NCI-H1930 (cell line): ENCODE measurements at regions not wholly inside any gene's neighbourhood (a gene's known extent, or its start where the extent isn't known, plus 50 kb on each side); places are given as distances from the start of the nearest gene placed in this dataset.

Experiments used
- DNase-seq, 2 experiments: peaks; one replicate each; lab custom pipeline; 2025; lab: John Stamatoyannopoulos, UW

DNA sequence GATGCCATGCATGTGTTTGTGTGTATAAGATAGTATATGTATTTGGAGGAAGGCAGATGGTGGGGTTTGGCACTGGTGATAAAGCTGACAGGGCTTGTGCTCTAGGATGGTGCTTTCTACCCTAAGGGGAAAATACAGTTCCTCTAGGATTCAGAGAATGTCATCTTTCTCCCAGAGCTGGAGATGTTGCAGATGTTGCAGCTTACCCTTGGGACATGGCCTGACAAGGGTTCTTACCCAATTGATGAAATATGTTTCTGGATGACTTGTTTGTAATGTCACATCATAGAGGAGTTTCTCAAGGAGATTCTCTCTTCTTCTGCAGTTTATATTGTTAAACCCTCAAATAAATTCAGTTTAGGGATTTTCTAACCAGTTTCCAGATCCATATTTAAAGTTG lies 52.5 kb upstream of the PITX2 start:
- DNase-seq, result no peak

DNA sequence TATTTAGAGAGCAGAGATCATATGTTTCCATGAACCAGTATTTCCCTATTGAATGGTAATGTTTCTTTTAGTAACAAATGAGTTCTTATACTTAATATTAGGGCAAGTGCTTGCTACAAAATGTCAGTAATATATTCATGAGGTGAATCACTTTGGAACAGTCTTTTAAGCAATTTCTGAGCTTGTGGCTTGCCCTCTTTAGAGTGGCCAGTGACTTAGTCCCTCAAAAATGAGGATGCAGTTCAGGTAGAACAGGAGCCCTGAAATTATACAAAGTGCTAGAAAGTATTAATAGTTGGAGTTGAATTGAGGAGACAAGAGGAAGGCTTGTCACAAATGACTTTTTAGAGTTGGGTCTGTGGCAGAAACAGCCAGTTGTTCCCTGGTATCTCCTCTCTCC lies 53.4 kb upstream of the PITX2 start:
- no peak for DNase-seq

DNA sequence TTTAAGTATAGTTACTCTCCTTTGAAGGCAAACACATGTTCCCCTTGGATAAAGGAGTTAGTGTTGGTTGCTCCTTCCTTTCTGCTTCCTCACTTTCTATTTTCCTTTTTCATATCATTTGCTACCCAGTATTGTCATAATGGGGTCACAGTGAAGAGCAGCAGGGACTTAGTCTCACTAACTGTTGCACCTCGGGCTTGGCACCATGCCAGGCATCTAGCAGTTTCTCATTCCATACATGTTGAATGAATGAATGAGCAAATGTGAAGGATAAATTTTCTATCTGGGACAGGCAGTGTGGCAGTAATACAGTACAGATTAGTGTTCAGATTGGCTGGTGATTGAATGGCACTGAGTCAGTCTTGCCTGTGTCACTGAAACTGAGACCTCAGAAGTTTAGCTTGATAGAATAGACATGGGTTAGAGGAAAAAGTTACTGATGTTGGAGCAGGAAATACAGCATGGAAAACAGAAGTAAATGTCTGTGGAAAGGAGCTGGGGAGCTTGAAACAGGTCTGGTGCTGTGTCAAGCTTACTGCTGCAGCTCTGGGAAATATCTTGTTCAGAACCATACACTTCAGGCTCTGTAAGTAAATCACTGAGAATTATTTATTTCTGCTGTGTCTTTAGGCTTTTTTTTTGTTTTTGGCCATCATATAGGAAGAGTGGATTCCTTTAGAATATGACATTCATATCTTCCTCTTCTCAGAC lies 55.8 kb upstream of the PITX2 start:
- DNase-seq, result no peak

DNA sequence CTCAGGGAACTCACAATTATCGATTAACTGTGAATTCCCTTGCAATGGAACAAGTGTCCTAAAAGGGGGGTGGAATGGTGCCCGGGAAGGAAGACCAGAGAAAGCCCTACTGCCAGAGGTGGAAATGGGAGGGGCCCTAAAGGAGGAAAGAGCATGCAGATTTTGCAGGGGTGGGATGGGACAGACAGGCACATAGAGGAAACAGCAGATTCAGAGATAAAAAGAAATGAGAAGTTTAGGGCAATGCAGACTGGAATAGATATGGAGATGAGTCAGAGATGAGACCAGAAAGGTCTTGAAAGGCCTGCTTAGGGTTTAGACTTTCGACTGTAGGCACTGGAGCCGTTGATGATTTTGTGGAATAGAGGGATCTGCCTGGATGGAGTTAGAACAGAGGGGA lies 57.4 kb upstream of the PITX2 start:
- no peak for DNase-seq

DNA sequence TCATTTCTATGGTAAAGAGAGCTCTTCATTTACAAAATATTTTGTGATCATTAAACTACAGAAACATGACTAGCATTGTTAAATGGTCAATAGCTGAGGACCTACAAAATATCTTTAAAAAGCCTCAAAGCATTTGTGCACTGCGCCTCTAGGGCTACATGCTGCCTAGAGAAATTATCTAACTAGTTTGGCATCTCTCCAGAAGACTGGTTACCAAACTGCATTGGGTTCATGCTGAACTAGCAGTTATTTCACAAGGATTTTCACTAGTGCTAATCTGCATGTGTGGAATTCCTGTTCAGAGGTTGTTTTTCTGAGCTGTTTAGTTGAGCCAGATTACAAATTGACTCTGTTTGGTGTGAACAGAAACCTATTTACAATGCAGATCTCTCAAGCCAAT lies 58.5 kb upstream of the PITX2 start:
- no peak for DNase-seq

DNA sequence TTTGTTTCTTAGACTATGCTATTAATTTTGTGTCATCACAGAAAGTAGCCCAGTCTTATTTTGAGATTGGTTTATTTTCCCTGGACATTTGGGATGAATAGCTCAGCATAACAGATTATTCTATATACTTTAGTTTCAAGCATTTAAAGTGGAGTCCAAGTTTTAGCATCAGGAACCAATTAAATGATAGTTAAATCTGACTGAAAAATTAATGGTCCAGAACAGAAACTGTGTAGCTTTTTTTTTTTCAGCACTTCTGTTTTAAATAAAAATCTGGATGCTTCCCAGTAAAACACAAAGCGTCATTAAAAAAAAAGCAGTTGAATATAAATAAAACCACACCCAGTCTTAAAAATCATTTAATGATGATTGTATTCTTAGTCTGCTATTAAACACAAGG lies 59.4 kb upstream of the PITX2 start:
- no peak for DNase-seq

DNA sequence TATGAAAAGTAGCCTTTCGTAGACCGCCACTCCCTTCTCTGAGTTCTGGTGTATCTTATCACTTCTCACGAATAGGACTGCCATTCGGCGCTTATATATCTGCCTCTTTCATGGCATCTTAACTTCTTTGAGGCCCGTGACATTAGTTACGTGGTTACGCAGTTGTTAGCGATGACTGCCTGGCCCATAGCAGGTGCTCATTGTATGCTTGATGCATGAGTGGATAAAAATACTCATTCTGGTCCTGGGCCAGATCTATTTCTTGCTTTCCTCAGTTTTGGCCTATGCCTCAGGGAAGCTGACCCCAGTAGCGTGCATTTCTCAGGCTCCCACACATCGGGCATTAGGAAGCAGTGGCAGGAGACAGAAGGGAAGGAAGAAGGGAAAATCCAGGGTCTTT lies 60.7 kb upstream of the PITX2 start:
- no peak for DNase-seq

DNA sequence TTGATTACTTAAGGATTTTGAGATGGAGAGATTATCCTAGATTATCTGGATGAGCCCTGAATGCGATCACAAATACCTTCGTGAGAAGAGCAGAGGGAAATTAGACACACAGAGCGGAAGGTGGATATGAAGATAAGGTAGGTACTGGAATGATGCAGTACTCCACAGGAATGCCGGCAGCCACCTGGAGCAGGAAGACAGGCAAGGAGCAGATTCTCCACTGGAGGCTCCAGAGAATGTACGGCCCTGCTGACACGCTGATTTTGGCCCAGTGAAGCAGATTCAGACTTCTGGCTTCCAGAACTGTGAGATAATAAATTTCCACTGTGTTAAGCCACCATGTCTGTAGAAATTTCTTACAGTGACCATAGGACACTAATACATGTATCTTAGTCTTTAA lies 79.4 kb upstream of the PITX2 start:
- no peak for DNase-seq

DNA sequence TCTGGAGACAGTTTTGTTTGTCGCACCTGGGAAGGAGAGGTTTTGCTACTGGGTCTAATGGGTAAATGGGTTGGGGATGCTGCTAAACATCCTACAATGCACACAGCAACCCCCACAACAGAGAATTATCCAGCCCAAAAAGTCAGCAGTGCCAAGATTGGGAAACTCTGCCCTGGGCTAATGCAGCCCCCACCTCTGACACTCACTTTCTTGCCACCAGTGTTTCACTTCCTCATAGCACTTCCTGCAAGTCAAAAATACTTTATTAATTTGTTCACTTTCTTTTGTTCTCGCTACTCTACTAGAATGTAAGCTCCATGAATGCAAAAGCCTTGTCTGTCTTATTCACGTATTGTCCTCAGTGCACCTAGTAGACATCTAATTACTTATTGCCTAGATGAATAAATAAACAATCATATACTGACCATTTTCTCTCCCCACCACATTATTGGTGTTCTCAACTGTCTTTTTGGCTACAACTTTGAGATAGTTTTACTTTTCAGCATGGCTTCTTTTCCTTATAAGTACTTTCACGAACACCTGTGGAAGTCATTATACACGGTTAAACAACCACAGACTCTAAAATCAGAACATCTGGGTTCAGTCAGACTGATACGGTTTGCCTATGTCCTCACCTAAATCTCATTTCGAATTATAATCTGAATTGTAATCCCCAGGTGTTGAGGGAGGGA lies 82.0 kb upstream of the PITX2 start:
- no peak for DNase-seq

DNA sequence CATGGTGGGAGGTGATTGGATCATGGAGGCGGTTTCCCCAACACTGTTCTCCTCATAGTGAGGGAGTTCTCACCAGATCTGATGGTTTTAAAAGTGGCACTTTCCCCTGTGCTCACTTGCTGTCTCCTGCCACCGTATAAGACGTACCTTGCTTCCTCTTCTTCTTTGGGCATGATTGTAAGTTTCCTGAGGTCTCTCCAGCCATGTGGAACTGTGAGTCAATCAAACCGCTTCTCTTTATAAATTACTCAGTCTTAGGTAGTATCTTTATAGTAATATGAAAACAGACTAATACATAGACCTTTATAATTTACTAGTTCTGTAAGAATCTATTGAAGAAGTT lies 82.5 kb upstream of the PITX2 start:
- no peak for DNase-seq

DNA sequence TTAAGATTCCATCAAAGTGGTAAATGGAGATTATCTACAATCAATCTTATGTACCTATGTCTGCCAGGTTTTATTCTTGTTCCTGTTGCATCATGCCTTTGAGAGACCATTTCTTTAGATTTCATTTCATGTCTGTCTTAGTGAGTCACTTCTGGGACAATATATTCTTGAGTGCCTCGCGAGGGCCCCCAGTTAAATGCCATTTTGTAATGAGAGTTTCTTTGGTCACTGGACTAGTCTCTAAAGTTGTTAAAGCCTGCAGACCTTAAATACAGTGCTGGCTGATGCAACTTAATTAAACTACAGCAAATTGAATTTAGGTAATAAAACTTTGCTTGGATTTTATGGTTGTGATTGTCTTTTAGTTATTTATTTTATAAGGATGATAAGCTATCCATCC lies 87.2 kb upstream of the PITX2 start:
- DNase-seq, result no peak

DNA sequence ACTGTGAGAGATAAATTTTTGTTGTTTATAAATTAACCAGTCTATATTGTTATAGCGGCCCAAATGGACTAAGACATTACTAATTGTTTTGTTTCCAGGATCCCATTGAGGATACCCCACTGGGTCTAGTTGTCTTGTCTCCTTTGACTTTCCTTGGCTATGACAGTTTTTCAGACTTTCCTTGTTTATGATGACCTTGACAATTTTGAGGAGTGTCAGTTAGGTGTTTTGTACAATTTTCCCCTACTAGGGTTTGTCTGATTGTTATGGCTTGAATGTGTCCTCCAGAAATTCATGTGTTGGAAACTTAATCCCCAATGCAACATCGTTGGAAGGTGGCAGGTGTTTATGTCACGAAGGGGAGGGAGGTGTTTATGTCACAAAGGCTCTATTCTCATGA lies 89.6 kb upstream of the PITX2 start:
- DNase-seq, result no peak

DNA sequence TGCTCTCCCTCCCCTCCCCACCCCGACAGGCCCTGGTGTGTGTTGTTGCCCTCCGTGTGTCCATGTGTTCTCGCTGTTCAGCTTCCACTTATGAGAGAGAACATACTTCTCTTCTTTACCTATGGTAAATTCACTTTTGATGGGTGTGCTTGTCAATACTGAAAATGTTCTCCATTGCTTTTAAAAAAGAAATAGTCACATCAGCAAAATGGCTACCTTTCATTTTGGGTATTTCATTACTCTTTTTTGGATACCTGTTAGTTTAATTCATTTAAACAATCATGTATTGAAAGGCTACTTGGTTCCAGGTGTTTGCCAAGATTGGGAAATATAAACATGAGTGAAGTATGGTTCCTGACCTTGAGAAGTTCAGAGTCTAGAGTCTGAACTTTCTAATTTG lies 107.4 kb upstream of the PITX2 start:
- no peak for DNase-seq

DNA sequence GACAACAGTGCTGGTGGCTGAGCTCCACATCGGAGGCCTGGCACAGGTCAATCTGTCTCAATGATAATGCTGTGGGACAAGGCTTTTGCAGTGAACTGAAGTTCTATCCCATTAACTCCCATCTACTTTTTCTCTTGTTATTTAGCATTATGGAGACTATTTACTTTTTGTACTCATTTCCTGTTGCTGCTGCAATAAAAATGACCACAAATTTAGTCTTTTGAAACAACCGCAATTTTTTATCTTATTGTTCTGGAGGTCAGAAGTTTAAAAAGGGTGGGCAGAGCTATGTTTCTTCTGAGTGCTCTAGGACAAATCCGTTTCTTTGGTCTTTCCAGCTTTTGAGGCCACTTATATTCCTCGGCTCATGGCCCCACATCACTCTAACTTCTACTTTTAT lies 111.0 kb upstream of the PITX2 start:
- no peak for DNase-seq

DNA sequence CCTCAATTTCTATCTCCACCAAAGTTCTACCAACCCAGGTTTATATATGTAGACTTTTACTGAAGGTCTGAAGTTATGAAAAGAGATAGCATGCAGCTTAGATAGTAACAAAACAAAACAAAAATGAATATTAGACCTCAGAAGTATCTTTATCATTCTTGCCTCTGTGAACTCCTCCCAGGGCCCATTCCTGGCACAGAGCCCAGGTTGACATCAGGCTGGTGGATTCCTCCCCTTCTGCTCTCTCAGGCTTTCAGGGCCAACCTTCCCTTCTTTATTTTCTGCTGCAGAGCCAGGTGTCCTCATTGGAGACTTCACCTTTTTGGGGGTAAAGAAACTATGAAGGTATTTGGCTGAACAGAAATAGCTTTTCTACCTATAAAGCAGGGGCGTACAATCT lies 112.8 kb upstream of the PITX2 start:
- no peak for DNase-seq

DNA sequence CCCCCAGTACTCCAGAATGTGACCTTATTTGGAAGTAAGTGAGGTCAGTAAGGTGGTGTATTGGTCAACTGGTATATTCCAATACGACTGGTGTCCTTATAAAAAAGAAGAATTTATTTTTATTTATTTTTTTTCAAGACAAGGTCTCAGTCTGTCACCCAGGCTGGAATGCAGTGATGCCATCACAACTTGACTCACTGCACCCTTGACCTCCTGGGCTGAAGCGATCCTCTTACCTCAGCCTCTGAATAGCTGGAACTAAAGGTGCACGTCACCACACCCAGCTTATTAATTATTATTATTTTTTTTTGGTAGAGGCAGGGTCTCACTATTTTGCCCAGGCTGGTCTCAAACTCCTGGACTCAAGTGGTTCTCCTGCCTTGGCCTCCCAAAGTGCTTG lies 115.1 kb upstream of the PITX2 start:
- no peak for DNase-seq

DNA sequence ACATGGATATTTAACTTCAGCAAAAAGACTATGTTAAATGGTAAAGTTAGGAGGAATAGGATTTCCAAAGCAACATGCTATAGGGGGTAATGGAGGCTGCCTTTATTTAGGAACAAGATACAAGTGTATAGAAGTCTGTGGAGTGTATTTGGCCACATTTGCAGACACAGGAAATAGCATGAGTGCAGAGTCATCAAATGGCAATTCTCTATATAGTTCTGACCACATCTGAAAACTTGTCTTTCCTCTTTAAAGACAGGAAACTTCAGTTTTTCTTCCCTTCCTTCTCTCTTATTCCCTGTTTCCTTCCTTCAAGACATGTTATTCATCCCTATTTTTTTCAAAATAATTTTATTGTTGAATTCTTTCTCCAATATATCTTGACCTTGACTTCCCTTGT lies 119.3 kb upstream of the PITX2 start:
- no peak for DNase-seq

DNA sequence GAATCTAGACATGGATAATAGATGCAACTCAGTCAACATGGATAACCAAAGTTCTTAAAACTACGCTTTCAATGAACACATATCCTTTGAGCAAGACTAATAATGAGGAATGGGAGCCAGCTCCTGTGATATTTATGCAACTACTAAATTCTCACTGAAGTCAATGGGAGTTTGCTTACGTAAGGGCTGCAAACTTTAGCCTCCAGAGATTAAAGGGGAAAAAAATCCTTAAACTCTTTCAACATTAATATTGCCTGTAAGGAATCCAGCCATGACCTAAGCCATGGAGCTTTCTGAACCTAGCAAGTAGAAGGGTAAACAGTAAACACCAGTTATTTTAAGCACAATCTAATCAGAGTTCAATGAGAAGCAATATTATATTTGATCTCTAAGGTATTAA lies 125.2 kb upstream of the PITX2 start:
- DNase-seq, result no peak

DNA sequence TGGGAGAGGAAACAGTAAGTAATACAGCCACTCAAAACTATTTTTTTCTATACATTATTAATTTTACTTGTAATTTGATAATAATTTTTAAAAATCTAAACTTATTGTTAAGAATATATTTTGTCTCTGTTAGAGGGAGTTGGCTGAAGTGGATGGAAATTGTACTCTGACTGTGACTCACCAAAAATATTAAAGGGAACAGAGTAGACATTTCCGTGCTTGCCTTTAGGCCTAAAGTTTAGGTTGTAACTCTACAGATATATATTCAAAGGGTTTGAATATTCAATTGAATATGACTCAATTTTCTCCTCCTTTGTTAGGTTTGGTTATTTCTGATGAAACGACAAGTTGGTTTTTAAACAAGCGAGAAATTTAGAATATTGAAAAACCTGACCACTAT lies 128.3 kb upstream of the PITX2 start:
- DNase-seq, result no peak

DNA sequence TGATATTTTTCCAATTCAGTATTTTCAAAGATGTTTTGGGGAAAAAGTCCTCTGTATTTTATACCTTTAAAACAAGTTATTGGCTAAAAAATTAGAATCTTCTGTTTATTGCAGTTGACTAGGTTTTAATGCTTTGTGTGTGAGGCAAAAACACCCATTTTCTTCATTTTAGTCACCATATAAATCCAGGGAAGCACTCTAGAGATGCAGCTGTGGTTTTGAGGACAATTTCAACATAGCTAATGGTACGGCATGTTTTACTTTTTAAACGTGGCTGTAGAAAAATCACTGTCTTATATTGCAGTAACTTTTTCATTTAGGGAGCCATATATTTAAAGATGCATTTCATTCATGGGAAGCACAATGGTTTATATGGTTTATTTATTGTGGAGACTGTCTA lies 129.1 kb upstream of the PITX2 start:
- DNase-seq, result no peak

DNA sequence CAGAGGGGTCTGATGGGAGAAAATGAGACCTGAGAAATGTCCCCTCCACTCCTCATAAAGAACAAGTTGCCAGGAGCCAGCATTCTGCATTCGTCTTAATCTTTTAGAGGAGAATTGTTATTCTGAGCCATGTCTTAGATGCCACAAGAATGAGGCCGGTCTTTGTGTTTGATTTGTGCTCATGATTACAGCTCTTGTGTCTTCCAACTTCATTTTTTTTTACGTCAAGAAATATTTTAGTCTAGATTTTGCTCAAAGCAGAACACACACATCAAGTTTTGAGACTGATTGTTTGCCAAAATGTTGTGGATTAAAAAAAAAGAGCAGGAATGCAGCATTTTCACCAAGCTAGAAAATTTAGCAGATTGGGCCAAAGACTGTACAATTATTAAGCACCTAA lies 130.6 kb upstream of the PITX2 start:
- no peak for DNase-seq

DNA sequence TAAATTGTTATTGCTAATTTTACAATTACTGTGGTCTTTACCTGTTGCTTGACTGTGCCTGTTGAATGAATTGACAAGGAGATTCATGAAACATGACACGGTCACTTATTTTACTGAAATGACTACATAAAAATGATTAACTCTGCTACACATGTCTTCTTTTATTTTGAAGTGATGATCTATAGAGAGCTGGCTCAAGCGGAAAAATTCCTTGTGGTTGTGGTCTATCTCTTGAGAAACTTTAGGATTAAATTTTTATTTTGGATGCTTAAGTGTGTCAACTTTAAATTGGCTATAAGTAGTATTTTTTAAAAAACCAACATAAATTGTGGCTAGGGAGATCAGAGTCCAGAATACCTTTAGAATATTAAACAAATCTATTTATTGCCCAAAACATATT lies 131.8 kb upstream of the PITX2 start:
- DNase-seq, result no peak

DNA sequence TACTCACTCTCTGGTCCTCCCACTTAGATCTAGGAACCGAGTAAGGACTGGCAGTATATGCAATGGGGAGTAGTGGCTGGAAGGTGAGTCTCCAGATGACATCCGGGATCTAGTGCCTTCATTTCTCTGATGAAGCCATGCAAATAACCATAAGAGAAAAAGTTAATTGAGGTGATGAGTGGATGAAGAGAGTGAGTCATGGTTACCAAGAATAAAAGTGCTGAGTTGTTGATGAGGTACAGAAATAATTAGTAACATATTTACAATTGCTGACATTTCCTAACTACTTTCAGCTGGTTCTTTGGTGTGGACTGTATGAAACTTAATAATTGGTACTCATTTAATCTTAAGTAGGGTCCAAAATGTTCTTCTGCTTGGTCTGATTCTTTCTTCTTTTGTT lies 146.7 kb upstream of the PITX2 start:
- DNase-seq, result no peak

DNA sequence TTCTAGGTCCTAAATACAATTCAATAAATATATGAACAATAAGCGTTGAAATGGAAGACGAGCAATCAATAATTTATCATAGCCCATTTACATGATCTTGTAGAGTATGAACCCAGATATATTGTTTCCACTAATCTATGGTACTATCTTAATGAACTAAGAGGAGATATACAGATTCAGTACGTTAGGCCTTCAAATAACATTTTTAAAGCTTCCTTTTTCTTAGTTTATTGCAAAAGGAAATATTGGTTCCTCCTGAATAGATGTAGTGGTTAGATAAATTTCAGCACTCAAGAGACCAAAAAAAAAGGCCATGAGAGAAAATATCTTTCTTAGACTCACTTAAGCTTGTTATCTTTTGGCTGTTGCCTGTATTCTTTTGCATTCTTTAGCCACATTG lies 147.5 kb upstream of the PITX2 start:
- no peak for DNase-seq
